Prostate gland (tissue), 2 donors: ENCODE measurements at regions not wholly inside any gene's neighbourhood (a gene's known extent, or its start where the extent isn't known, plus 50 kb on each side); places are given as distances from the start of the nearest gene placed in this dataset.
"Not testable (repeated sequence)": the region's sequence is repeated elsewhere in the genome, so short reads cannot be mapped to it uniquely, and the experiment has no call there.

ENCODE experiments used
- DNase-seq: peaks from one replicate; pipeline ENCODE4 v3.0.0-alpha.2; 2019; ENCODE audit warnings: low spot score
- H3K27ac ChIP-seq, 2 donors: fragments of 200-600 bp; sonication (generic); 2 replicates each; pipeline ENCODE4 v1.5.1; 2017 to 2019
- H3K27me3 ChIP-seq: fragments of 200-600 bp; sonication (generic); replicated peaks from 2 replicates; pipeline ENCODE4 v1.5.1; 2019; ENCODE audit not compliant: insufficient read depth
- H3K36me3 ChIP-seq, 2 donors: fragments of 200-600 bp; sonication (generic); 1 replicate in 1 of 2; 2 replicates in 1 of 2; pipeline versions ENCODE4 v1.5.1 to v1.8.1; 2017 to 2019
- H3K4me1 ChIP-seq: fragments of 200-600 bp; sonication (generic); replicated peaks from 2 replicates; pipeline ENCODE4 v1.5.1; 2019
- H3K4me3 ChIP-seq, 2 donors: fragments of 200-600 bp; sonication (generic); 2 replicates each; pipeline ENCODE4 v1.5.1; 2017 to 2019
- H3K9me3 ChIP-seq: fragments of 200-600 bp; sonication (generic); 2 replicates; pipeline ENCODE4 v1.5.1; 2017
- CTCF ChIP-seq, 4 experiments: fragments of 200-600 bp in 2 of 4; fragments of 450-650 bp in 2 of 4; sonication (generic) in 2 of 4; IDR thresholded peaks; 1 replicate in 3 of 4; 2 replicates in 1 of 4; pipeline ENCODE4 v1.5.1; 2016 to 2019; ENCODE audit warnings: antibody characterized with exemption in 4 of 4, mild to moderate bottlenecking in 2 of 4, moderate library complexity in 2 of 4
- POLR2A ChIP-seq: fragments of 450-650 bp; IDR thresholded peaks from one replicate; pipeline ENCODE4 v1.6.1; 2016; ENCODE audit warnings: antibody characterized with exemption, mild to moderate bottlenecking
- POLR2AphosphoS5 ChIP-seq: sonication (generic); formaldehyde crosslinking; IDR thresholded peaks from one replicate; pipeline ENCODE4 v1.6.1; 2017; ENCODE audit warnings: antibody characterized with exemption
- WGBS: methylation state at CpG from one replicate; pipeline ENCODE4 v1.1.5; 2018; 5-methylcytosine and 5-hydroxymethylcytosine counted together
- intact Hi-C: fragments of 100-400 bp; cut with DNase I; formaldehyde crosslinking; loops from one replicate; pipeline ENCODE4 v1.14.2; 2022

GRCh38 chrX:3428792-3429191 lies 82.3 kb upstream of the MXRA5 start:
- no peak for DNase-seq
- no peak overlapping the region for H3K4me3 ChIP-seq
- TF ChIP-seq CTCF (IDR thresholded peaks at IDR 0.05) = no peak
- TF ChIP-seq POLR2AphosphoS5 = no peak
- TF ChIP-seq POLR2A = no peak
- no peak overlapping the region for H3K27ac ChIP-seq
- 21% methylated on average over 2 of the region's 2 CpGs for WGBS
- no peaks in the 10 kb centered on the region for H3K27me3 ChIP-seq
- intact Hi-C loops = no loop called here
- no peaks in the 10 kb centered on the region for H3K9me3 ChIP-seq
- no peaks in the 10 kb centered on the region for H3K4me1 ChIP-seq
- no peaks in the 10 kb centered on the region for H3K36me3 ChIP-seq

GRCh38 chrX:3426552-3426951 lies 80.1 kb upstream of the MXRA5 start:
- no peak overlapping the region for H3K4me3 ChIP-seq
- no peak for TF ChIP-seq POLR2AphosphoS5
- no peak for TF ChIP-seq CTCF (IDR thresholded peaks at IDR 0.05)
- TF ChIP-seq POLR2A = no peak
- no peaks in the 10 kb centered on the region for H3K4me1 ChIP-seq
- H3K27ac ChIP-seq = no peak overlapping the region
- intact Hi-C loops = no loop called here
- H3K27me3 ChIP-seq = no peaks in the 10 kb centered on the region
- 93% methylated on average over 2 of the region's 2 CpGs for WGBS
- no peak for DNase-seq
- H3K36me3 ChIP-seq = no peaks in the 10 kb centered on the region
- no peaks in the 10 kb centered on the region for H3K9me3 ChIP-seq

GRCh38 chrX:3425031-3425430 lies 78.6 kb upstream of the MXRA5 start:
- H3K27ac ChIP-seq = no peak overlapping the region
- H3K36me3 ChIP-seq = no peaks in the 10 kb centered on the region
- no peak for DNase-seq
- TF ChIP-seq POLR2AphosphoS5 = no peak
- no peak for TF ChIP-seq CTCF (IDR thresholded peaks at IDR 0.05)
- no peak for TF ChIP-seq POLR2A
- 42% methylated on average over 6 of the region's 6 CpGs for WGBS
- intact Hi-C loops = no loop called here
- H3K9me3 ChIP-seq = no peaks in the 10 kb centered on the region
- no peaks in the 10 kb centered on the region for H3K27me3 ChIP-seq
- H3K4me1 ChIP-seq = no peaks in the 10 kb centered on the region
- no peak overlapping the region for H3K4me3 ChIP-seq

- H3K4me1 ChIP-seq = no peaks in the 10 kb centered on the region
- intact Hi-C loops = no loop called here
- WGBS = 85% methylated on average over 3 of the region's 3 CpGs
- no peak for DNase-seq
- no peak overlapping the region for H3K27ac ChIP-seq
- TF ChIP-seq POLR2AphosphoS5 (no peak), CTCF (IDR thresholded peaks at IDR 0.05) (no peak), POLR2A (no peak)
- no peaks in the 10 kb centered on the region for H3K27me3 ChIP-seq
- no peaks in the 10 kb centered on the region for H3K36me3 ChIP-seq
- H3K4me3 ChIP-seq = no peak overlapping the region
- no peaks in the 10 kb centered on the region for H3K9me3 ChIP-seq
Observed at GRCh38 chrX:3420316-3420715, 73.9 kb upstream of the MXRA5 start.

GRCh38 chrX:3415011-3415410 lies 68.6 kb upstream of the MXRA5 start:
- DNase-seq = no peak
- no peaks in the 10 kb centered on the region for H3K36me3 ChIP-seq
- H3K27ac ChIP-seq = no peak overlapping the region
- H3K27me3 ChIP-seq = no peaks in the 10 kb centered on the region
- 28% methylated on average over 4 of the region's 4 CpGs for WGBS
- TF ChIP-seq POLR2A = no peak
- no peak for TF ChIP-seq CTCF (IDR thresholded peaks at IDR 0.05)
- no peak for TF ChIP-seq POLR2AphosphoS5
- intact Hi-C loops = no loop called here
- H3K9me3 ChIP-seq = no peaks in the 10 kb centered on the region
- no peaks in the 10 kb centered on the region for H3K4me1 ChIP-seq
- H3K4me3 ChIP-seq = no peak overlapping the region

- DNase-seq, H3K4me1 ChIP-seq, H3K27me3 ChIP-seq, H3K27ac ChIP-seq, intact Hi-C loops, H3K4me3 ChIP-seq, H3K36me3 ChIP-seq, H3K9me3 ChIP-seq: not testable (repeated sequence)
- 78% methylated on average over 2 of the region's 2 CpGs for WGBS
Observed at GRCh38 chrX:3411626-3412025, 65.2 kb upstream of the MXRA5 start.

GRCh38 chrX:3409936-3410335 lies 63.5 kb upstream of the MXRA5 start:
- DNase-seq, H3K27me3 ChIP-seq, H3K36me3 ChIP-seq, intact Hi-C loops, H3K9me3 ChIP-seq, H3K27ac ChIP-seq, H3K4me3 ChIP-seq, H3K4me1 ChIP-seq: not testable (repeated sequence)
- WGBS = 89% methylated on average over 4 of the region's 4 CpGs
